ENCODE measurements at regions not wholly inside any gene's neighbourhood (a gene's known extent, or its start where the extent isn't known, plus 50 kb on each side); places are given as distances from the start of the nearest gene placed in this dataset.

GRCh38 chr5:106171132-106171531 is 1499.6 kb downstream of the EFNA5 start:
- no peak for DNase-seq

DNA sequence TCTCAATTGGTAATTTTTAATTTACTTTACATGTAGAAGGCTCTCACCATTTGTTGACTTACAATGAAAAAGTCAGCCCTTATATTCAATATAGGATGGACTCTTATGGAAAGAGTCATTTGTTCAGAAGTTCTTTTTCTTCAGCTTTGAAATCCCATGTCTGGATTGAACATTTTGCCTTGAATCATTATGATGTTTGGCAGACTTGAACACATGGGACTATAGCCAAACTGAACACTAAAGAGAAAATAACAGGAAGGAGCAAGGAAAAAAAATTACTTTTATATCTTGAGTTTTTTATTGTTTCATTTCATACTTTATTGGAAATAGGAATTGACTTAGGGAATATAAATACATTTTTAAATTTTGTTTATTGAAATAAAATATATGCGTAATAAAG is 1503.0 kb downstream of the EFNA5 start:
- no peak for DNase-seq

DNA sequence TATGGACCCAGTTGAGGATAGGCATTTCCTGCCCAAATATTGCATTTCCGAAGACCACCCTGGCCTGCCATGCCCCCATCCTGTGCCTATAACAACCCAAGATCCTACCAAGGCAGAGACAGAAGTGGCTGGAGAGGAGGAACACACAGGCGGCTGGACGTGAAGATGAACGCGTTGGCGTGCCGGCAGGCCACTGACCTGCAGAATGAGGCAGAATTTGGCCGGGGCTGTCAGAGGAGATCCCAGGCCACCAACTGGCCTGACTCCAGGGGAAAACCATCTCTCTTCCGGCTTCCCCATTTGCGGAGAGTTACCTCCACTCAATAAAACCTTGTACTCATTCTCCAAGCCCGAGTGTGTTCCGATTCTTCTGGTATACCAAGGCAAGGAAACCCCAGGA is 1507.5 kb downstream of the EFNA5 start:
- no peak for DNase-seq

- no peak for DNase-seq
Observed at GRCh38 chr5:106159616-106160015, 1511.1 kb downstream of the EFNA5 start.

GRCh38 chr5:106154280-106154716 is 1516.4 kb downstream of the EFNA5 start:
- DNase-seq = no peak

DNA sequence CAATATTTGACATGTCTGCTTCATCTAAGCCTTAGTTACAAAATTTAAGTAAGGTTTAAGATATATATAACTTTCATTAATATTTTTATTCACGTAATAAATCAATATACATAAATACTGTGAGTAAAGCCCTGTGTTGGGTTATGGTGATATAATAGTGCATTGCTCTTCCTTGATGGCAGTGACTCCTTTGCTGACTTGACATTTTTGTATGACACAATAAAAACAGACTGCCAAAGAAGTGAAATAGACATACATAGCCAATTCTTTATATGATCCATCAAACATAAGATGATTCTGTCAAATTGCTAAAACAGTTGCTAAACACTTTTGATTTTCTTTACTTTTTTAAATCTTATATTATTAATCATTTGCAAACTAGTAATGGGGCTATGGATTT is 1518.2 kb downstream of the EFNA5 start:
- no peak for DNase-seq

- no peak for DNase-seq
Observed at GRCh38 chr5:106142116-106142515, 1528.6 kb downstream of the EFNA5 start.

GRCh38 chr5:106140101-106140500 is 1530.6 kb downstream of the EFNA5 start:
- no peak for DNase-seq

- no peak for DNase-seq
Observed at GRCh38 chr5:106136061-106136460, 1534.7 kb downstream of the EFNA5 start.

GRCh38 chr5:106135473-106135872 is 1535.3 kb downstream of the EFNA5 start:
- DNase-seq = no peak

GRCh38 chr5:106134549-106134948 is 1536.2 kb downstream of the EFNA5 start:
- no peak for DNase-seq

GRCh38 chr5:106127985-106128384 is 1542.8 kb downstream of the EFNA5 start:
- DNase-seq = no peak

DNA sequence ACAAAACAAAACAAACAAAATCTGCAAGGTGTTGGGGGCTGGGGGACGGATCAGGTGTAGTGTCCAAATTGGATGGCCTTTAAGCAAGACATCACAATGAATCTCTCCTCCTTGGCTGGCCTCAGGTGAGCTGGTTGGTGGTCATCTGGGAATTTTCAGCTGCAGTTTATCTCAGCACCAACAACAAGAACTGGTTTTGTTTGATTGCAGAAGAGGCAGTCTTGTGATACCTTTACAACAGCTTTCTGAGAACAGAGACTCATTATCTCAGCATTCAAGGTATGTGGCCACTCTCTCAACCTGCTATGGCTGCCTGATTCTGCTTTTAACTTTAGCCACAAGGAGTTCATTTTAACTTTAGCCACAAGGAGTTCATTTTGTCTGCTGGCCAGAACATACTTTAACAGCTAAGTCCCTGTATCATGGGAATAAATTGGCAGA is 1543.4 kb downstream of the EFNA5 start:
- no peak for DNase-seq

GRCh38 chr5:106121972-106122605 is 1548.6 kb downstream of the EFNA5 start:
- DNase-seq = no peak

DNA sequence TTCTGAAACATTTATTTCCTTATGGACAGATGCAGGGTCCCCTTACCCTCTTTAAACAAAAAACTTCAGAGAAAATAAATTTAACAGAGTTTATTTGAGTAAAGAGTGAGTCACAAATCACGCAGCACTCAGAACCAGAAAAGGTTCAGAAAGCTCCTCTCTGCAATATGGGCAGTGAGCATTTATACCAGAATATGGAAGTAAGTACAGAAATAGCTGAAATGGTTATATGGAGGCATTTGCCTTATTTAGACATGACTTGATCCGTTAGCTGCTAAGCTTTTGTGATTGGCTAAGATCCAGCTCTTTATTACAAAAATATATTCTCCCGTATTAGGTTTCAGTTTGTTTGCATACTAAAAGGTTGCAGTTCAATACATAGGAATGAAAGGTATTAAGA is 1554.1 kb downstream of the EFNA5 start:
- no peak for DNase-seq

DNA sequence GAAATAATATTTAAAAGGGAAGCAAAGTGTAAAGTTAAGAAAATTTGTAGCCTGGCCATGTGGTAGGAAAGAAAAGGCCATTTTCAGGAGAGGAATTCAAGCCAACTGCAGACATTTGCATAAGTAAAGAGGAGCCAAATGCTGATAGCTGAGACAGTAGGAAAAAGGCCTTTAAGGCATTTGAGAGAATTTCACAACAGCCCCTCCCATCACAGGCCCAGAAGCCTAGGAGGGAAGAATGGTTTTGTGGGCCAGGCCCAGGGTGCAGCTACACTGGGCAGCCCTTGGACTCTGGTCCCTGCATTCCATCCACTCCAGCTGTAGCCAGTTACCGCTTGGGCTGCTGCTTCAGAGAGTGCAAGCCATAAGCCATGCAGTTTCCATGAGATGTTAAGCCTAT is 1556.8 kb downstream of the EFNA5 start:
- no peak for DNase-seq

DNA sequence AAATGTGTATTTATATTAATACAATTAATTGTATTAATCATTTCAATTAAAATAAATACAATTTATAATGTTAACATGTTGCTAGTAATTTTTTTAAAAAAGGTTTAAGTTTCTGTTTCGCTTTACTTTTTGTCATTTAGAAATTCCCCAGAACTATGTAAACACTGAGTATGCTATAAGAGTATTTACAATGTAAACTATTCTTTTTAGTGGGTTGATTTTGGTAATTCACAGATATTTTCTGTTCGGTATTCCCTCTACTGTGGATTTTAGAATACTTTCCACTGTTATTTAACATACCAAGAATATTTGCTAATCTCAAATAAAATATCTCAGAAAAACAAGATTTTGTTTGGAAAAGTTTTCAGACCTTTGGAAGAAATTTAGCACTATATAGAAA is 1564.4 kb downstream of the EFNA5 start:
- no peak for DNase-seq

GRCh38 chr5:106097340-106097739 is 1573.4 kb downstream of the EFNA5 start:
- no peak for DNase-seq

GRCh38 chr5:106094839-106095238 is 1575.9 kb downstream of the EFNA5 start:
- DNase-seq = no peak

DNA sequence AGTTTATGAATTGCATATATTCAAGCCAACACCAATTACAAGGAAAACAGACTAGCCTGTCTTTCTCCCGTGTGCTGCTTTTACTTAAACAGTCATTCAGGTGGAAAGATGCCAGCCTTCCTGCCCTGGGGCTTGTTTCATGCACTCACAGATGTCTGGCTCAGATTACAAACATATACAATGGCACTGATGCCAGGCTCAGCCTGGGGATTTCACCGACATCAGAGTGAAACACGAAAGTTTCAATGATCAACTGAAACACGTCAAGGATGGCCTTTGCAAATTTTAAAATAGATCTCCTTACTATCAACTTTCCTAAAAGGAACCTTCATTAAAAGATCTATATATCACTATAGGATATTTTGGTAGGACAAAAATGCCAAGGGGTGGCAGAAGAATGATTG is 1576.5 kb downstream of the EFNA5 start:
- no peak for DNase-seq

DNA sequence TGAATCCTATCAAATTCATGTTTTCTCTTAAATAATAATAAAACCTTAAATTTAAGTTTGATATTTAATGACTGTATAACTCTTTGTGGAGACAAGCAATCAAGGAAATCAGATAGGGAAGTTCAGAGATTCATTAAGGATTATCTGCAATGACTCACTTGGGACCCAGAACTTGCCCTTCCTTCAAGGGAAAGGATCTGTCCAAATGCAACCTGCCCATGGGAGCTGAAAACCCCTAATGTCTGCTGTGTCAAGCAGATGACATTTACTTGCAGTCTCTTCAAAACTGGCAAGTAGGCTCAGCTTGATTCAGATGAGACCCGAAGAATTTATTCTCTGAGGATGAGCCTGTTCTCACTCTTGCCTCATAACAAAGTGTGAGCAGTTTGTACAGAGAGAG is 1577.6 kb downstream of the EFNA5 start:
- DNase-seq = no peak

GRCh38 chr5:106092455-106092854 is 1578.3 kb downstream of the EFNA5 start:
- no peak for DNase-seq

GRCh38 chr5:106089073-106089472 is 1581.7 kb downstream of the EFNA5 start:
- no peak for DNase-seq

- DNase-seq = no peak
Observed at GRCh38 chr5:106088462-106088861, 1582.3 kb downstream of the EFNA5 start.

- no peak for DNase-seq
Observed at GRCh38 chr5:106086352-106086751, 1584.4 kb downstream of the EFNA5 start.

All from hippocampal formation (tissue), 2 donors.